Inflammatory macrophage treated with lipopolysaccharide for 1 hour (primary cell): ENCODE measurements at regions not wholly inside any gene's neighbourhood (a gene's known extent, or its start where the extent isn't known, plus 50 kb on each side); places are given as distances from the start of the nearest gene placed in this dataset.

ENCODE experiments used
- DNase-seq, 2 donors: peaks; one replicate each; pipeline ENCODE4 v3.0.0-alpha.2; 2020 to 2022

GRCh38 chr6:147869869-147870268, 361.4 kb downstream of the SAMD5 start:
- DNase-seq: no peak

- DNase-seq: no peak
Observed at GRCh38 chr6:147870506-147871110, 362.1 kb downstream of the SAMD5 start.

DNA sequence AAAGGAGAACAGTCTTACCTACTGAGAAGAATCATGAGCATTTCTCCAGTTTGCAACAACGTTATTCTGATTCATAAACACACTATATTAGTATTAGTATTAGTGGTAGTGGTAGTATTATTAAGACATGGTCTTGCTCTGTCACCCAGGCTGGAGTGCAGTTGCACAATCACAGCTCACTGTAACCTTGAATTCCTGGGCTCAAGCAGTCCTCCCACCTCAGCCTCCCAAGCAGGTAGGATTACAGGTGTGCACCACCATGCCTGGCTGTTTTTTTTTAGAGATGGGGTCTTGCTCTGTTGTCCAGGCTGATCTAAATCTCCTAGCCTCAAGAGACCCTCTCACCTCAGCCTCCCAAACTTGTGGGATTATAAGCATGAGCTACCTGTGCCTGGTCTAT, 363.5 kb downstream of the SAMD5 start:
- DNase-seq: no peak

DNA sequence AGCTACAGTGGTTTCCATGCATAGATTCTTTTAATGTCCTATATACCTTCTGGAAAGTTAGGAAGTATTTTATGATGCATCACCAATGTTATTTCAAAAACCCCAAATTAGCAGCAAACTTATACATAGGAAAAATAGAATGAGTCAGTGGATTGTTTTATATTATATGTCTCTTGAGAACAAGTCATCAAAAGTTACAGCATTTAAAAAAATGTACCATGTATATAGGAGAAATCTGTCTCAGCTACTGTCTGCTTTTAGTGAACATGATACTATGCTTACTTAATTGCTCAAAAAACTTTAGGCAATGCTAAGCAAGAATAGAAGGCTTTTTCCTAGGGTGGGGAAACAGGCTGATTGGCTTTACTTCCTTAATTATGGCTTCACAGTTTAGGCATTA, 365.3 kb downstream of the SAMD5 start:
- DNase-seq: no peak

DNA sequence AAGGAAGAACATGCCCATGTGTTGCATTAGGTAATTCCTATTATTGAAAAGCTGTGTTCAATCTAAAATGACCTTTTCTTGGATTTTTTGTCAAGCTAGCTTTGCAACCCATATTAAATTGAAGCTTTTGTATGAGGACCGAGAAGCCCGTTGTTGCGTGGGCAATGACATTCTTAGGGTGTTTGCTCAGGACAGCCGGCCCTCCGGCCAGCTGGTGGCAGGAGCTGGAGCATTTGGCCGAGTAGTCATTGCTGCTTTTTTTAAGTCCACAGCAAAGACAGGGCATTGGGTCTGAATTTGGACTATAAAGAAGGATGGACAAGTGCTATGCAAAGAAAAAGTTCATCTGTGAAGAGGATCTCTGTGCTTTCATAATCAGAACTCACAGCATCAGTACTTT, 365.8 kb downstream of the SAMD5 start:
- DNase-seq: no peak

GRCh38 chr6:147879031-147879580, 370.6 kb downstream of the SAMD5 start:
- no peak for DNase-seq

DNA sequence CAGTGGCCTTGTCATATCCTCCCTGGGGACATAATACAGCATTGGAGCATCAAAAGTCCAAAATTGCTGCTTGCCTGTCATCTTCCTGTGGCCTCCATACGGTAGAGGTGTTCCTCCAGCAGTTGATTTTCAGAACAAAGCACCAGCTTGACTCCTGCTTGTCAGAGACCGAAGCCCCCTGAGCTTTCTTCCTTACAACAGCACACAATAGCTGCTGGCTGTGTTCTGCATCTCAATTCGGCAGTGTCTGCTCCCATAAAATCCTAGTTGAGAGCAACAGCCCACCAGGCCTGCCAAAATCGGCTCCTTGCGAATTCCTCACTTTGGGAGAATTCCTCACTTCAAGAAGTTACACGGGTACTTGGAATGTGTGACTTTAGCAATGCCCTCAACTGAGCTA, 372.9 kb downstream of the SAMD5 start:
- DNase-seq: no peak

- DNase-seq: no peak
Observed at GRCh38 chr6:147888374-147888773, 379.9 kb downstream of the SAMD5 start.

- DNase-seq: no peak
Observed at GRCh38 chr6:147891671-147892070, 383.2 kb downstream of the SAMD5 start.

- DNase-seq: no peak
Observed at GRCh38 chr6:147892476-147892875, 384.0 kb downstream of the SAMD5 start.

DNA sequence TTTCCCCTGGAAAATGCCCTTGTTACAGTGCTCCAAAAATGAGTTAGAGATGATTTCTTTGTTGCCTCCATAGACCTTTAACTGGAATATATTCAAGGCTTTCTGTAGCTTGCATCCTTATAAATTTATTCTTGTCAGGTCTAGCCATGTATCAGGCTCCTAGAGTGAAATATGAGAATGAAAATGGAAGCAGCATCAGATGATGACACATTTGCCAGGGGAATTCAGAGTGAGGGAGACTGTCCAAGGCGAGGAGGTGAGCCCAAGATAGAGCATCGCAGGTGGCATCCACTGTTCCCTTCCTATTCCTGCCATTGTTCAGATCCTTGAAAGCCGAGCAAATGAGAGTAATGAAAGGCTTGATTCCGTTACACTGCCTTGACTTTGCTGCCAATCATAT, 386.8 kb downstream of the SAMD5 start:
- no peak for DNase-seq

DNA sequence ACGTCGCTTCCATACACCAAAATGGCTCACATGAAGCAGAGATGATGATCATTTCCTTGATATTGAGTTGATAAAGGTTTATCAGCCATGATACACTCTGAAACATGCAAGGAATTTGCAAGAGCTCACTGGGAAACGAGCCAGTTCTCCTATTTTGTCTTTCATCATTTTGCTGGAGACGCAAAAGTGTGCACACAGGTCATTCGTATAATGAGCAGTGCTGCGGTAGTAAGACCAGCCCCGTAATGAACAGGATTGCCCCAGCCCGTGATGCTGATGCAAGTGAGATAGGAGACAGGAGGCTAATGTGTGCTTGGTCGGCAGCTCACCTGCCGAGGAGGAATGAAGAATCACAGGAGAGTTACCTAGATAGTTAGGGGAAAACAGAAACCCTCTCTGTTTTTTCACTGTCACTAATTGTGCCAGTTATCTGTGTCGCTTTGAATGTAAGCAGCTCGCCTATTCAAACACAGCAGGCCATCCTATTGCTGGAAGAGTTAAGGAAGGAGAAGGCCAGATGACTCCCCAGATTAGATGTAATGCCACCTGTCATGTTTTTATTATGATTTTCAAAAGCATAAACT, 391.8 kb downstream of the SAMD5 start:
- DNase-seq: no peak

GRCh38 chr6:147903321-147903720, 394.8 kb downstream of the SAMD5 start:
- no peak for DNase-seq

DNA sequence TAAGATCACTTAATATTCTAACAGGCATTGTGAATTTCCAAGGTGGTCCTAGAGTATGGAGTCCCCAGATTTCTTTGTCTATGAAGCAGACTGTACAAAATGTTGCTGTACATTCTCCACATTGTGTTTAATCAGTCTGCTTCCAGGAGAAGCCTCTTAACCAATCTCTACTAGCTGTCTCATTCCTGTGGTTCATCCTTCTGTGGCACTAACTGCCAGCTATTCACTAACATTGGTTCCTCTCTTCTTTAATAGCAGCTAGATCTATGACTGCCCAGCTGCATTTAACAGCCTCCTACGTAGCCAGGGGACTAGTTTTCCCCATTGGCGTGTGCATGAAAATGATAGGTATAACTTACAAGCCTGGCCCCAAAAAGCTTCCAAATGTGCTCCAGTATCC, 395.4 kb downstream of the SAMD5 start:
- DNase-seq: no peak

DNA sequence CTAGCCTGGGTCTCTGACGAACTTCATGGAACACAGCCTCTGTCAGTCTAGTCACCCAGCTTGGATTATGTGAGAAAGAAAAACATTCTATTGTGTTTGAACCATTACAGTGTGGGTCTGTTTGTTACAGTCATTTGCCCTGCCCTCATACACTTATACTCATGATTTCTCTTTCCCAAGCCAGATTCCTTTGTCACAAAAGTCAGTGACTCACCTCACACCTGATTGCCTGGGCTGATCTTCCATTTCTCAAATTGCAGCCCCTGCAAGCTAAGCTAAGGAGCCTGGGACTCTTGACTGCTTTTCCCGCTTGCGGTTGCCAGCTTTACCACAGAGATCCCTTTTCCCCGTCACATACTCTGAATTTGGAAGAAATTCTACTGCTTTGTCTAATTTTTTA, 395.9 kb downstream of the SAMD5 start:
- DNase-seq: no peak

GRCh38 chr6:147905711-147906110, 397.2 kb downstream of the SAMD5 start:
- DNase-seq: no peak

GRCh38 chr6:147906361-147906760, 397.9 kb downstream of the SAMD5 start:
- DNase-seq: no peak

GRCh38 chr6:147909640-147910039, 401.1 kb downstream of the SAMD5 start:
- no peak for DNase-seq

DNA sequence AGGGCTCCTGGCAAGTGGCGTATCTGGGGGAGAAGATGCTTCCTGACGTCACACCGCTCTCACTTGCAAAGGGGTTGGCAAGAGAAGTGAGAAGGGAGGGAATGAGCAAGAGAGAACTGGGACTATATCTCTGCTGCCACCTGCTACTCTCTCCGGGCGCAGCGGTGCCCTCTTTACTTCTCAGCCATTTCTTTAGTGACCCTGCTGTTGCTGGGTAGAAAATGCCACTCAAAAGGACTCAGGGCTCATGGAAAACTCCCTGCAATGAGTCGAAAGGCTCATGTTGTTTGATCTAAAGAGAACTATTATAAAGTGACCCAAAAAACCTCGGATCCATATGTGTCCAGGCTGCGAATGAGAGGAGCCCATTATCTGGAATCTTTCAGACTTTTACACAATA, 401.8 kb downstream of the SAMD5 start:
- DNase-seq: no peak

DNA sequence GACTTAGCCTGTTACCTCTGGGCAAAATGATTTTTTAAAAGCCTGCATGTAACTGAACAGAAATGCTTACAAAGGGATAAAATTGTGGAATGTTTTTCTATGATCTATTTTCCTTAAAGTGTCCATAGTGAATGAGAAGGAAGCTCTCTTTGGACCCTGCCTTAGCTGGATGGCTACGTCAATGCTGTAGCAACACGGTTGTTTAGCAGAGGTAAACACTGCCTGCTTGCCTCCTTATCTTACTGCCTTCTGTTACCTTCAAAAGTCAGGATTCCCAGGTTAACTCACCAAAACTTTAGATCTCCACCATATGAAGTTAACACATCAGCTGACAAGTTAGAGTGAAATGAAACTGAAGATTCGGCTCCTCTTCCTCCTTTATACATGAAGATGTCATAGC, 402.6 kb downstream of the SAMD5 start:
- DNase-seq: no peak

DNA sequence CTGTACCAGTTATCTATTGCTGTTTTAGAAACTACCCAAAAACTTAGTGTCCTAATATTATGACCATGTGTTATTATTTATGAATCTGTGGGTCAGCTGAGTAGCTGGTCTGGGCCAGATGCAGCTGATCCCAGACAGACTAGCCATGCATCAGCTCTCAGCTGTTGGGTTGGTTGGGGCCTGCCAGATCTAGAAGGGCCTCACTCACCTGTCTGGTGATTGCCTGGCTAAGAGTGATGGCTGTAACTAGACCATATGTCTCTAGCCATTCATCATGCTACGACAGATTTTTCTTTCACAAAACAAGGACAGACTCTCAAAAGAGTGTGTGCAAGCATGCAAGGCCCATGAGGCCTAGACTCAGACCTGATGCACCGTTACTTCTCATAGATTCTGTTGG, 403.2 kb downstream of the SAMD5 start:
- no peak for DNase-seq

GRCh38 chr6:147922799-147923198, 414.3 kb downstream of the SAMD5 start:
- no peak for DNase-seq

DNA sequence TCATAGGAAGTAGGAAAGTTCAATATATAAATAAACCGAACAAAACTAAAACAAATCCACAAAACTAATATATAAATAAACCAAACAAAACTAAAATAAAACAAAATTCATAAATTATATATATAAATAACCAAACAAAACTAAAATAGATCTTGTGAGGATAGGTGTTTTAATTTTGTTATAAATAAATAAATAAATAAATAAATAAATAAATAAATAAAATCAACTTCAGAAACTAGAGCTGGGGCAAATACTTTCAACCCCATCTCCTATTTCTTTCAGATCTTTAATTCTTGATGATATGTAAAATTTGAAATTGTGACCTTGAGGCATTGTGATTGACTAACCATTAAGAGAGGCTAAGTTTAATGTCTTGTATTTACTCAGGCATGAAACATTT, 416.1 kb downstream of the SAMD5 start:
- DNase-seq: no peak

DNA sequence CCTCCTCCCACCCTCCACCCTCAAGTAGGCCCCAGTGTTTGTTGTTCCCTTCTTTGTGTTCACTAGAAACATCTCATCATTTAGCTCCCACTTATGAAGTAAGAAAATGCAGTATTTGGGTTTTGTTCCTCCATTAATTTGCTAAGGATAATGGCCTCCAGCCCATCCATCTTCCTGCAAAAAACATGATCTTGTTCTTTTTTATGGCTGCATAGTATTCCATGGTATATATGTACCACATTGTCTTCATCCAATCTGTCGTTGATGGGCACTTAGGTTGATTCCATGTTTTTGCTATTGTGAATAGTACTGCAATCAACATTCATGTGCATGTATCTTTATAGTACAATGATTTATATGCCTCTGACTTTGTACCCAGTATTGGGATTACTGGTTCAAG, 416.8 kb upstream of the SASH1 start:
- no peak for DNase-seq

- DNase-seq: no peak
Observed at GRCh38 chr6:147930745-147931144, 411.9 kb upstream of the SASH1 start.
